GM13976 (cell line): ENCODE measurements at regions not wholly inside any gene's neighbourhood (a gene's known extent, or its start where the extent isn't known, plus 50 kb on each side); places are given as distances from the start of the nearest gene placed in this dataset.

Experiments used
- DNase-seq: peaks from one replicate; pipeline ENCODE4 v3.0.0; 2012; ENCODE audit warnings: low spot score
- in situ Hi-C: fragments of 300-500 bp; cut with MboI; formaldehyde crosslinking; loops from one replicate; pipeline ENCODE4 v1.12.0; 2022; ENCODE audit warnings: low sequenced_read_pairs, mixed read lengths, inconsistent platforms; ENCODE audit not compliant: unreplicated experiment
- TF ChIP-seq, protein P1 (sequence below): IDR thresholded peaks from 2 replicates; pipeline ENCODE4 v1.5.1; 2012; ENCODE audit warnings: borderline replicate concordance, mild to moderate bottlenecking; ENCODE audit not compliant: insufficient read depth; ENCODE audit errors: extremely low read depth, missing control alignments, control extremely low read depth

DNA sequence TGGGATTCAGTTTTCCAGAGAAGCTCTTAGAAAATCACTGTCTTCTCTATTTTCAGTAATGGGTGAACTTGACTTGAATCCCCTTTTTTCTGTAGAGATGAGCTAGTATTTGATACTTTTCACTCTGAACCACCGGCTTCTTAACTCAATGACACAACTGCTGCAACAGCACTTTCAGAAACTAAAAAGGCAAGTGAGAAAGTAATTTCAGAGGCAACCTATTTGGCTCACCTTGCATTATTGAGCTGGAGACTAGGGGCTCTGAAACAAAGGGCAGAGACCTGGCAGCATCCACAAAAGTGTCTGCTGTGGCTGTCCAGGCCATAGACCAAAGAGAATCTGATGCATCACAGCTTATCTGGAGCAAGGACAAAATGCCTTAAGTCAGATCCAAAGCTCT, 289.8 kb upstream of the IRAK1BP1 start:
- TF ChIP-seq, protein P1, sequence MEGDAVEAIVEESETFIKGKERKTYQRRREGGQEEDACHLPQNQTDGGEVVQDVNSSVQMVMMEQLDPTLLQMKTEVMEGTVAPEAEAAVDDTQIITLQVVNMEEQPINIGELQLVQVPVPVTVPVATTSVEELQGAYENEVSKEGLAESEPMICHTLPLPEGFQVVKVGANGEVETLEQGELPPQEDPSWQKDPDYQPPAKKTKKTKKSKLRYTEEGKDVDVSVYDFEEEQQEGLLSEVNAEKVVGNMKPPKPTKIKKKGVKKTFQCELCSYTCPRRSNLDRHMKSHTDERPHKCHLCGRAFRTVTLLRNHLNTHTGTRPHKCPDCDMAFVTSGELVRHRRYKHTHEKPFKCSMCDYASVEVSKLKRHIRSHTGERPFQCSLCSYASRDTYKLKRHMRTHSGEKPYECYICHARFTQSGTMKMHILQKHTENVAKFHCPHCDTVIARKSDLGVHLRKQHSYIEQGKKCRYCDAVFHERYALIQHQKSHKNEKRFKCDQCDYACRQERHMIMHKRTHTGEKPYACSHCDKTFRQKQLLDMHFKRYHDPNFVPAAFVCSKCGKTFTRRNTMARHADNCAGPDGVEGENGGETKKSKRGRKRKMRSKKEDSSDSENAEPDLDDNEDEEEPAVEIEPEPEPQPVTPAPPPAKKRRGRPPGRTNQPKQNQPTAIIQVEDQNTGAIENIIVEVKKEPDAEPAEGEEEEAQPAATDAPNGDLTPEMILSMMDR, result no peak
- in situ Hi-C loops, result no loop called here
- no peak for DNase-seq

DNA sequence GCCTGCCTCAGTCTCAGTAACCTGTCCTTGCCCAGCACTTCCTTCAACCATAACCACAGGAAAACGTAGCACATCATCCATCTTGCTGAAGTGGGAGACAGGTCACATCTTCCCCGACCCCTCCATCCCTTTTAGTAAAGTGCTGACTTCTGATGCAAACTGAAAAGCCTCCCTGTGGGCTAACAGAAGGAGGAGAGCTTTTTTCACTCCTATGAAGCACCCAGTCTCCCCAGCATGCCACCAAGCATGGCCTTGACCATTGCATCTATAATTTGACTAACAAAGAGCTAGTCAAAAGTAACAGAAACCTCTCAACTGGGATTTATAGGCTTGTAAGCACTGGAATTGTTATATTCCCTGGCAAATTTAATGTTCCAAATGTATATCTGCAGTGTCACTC, 288.9 kb upstream of the IRAK1BP1 start:
- TF ChIP-seq, protein P1, result no peak
- DNase-seq, result no peak
- in situ Hi-C loops, result no loop called here

DNA sequence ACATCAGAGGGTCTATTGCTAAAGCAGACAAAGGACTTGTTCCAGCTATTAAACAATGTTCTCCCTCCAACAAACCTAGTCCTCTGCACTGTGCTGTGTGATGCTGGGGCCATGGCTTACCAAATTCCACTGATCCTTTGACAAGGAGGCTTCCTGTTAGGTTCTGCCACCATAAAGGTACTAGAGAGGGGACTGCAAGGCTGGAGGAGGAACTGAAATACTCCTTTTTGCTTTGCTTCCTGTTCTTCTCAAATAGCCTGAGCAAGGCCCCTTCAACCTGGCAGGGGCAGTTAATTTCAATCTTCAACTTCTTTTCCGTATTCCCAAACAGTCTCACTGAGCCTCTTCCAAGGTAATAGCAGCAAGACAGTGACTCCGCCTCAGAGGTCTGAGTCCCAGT, 286.4 kb upstream of the IRAK1BP1 start:
- TF ChIP-seq, protein P1, result no peak
- in situ Hi-C loops, result no loop called here

DNA sequence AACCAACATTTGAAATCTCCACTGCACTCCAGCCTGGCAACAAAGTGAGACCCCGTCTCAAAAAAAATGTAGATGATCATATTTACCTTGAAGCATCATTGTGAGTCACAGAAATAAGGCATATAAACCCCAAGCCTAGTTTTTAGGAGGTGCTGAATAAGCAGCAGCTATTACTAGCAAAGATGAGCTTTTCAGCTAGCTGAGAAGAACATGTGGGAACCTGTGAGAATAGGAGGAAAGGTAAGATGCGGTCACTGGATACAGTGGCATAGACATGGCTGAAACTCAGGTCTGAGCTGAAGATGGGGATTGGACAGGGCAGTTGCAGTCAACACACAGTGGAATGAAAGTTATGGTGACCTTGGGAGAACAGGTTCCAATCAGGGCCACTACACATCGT, 284.3 kb upstream of the IRAK1BP1 start:
- no peak for DNase-seq
- in situ Hi-C loops, result no loop called here
- TF ChIP-seq, protein P1, result no peak

More for the DNA sequence above, 286.4 kb upstream of the IRAK1BP1 start:
- no peak for DNase-seq

DNA sequence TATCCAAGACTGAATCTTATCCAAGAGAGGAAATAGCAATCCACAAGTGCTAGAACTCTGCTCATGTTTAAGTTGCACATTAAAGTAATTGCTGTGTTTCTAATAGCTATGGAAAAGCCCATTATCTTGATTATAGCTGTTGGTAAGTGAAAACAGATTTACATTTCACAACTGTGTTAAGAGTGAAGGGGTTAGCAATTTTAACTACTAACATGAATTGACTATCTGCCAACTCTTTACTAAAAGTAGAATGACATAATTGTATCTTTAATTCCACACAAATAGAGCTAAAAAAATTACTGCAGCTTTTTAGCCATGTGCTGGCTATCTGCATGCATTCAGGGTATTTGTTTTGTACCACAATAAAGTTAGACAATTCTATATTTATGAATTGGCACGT, 277.9 kb upstream of the IRAK1BP1 start:
- in situ Hi-C loops, result no loop called here
- no peak for DNase-seq
- TF ChIP-seq, protein P1, result no peak

DNA sequence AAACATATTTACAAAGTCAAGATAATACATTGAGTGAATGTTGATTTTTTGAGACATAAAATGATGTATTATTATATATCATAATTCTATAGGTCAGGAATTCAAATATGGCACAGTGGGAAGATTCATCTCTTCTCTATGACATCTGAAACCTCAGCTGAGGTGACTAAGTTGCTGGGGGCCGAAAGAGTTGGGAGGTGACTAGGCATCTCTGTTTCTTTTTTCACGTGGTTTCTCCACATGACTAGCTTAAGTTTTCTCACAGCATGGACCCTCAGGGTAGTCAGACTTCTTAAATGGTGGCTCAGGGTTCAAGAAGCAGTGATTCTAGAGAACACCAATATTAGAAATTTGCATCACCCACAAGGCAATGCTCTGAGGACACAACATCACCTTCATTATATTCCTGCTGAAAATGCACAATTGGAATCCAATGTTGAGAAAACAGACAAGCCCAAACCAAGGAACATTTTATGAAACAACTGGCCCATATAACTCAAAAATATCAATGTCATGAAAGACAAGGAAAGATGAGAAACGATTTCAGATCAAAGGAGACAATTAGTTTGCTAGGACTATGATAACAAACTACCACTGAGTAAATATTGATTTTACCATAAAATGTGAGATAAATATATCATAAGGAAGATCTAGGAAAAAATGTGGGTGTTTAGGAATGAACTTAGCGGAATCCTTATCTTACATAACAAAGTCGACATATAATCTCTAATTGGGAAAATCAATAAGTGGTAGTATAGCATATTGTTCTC, 273.3 kb upstream of the IRAK1BP1 start:
- DNase-seq, result no peak
- TF ChIP-seq, protein P1, result no peak
- in situ Hi-C loops, result no loop called here

DNA sequence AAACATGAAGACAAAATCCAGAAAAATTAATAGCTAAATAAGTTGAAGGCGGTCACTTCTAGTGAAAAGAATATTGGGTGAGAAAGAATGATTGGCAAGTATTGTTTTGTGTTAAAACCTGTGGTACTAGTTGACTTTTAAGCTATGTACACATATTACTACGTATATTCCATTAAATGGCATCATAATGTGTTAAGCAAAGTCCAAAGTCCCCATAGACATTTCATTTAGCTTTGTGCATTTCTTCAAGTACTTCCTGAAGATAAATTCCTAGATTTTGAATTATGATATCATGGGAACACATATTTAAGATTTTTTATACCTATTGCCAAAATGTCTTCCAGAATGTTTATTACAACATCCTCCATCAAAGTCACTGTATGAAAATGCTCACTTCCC, 272.7 kb upstream of the IRAK1BP1 start:
- TF ChIP-seq, protein P1, result no peak
- no peak for DNase-seq

More for the DNA sequence above, 272.7 kb upstream of the IRAK1BP1 start:
- in situ Hi-C loops, result no loop called here
